Lower leg skin (tissue), 3 donors: ENCODE measurements at regions not wholly inside any gene's neighbourhood (a gene's known extent, or its start where the extent isn't known, plus 50 kb on each side); places are given as distances from the start of the nearest gene placed in this dataset.

Experiments used
- POLR2A ChIP-seq, 2 donors: fragments of 450-650 bp; IDR thresholded peaks; one replicate each; pipeline ENCODE4 v1.6.1; 2016 to 2017; ENCODE audit warnings: antibody characterized with exemption in 2 of 2, mild to moderate bottlenecking in 1 of 2, moderate library complexity in 1 of 2
- TF ChIP-seq, protein P1 (sequence below), 3 donors: fragments of 450-650 bp; IDR thresholded peaks; one replicate each; pipeline ENCODE4 v1.5.1; 2016; ENCODE audit warnings: antibody characterized with exemption in 3 of 3, mild to moderate bottlenecking in 3 of 3, moderate library complexity in 2 of 3

GRCh38 chr9:90073186-90073945 is 468.6 kb downstream of the GADD45G start:
- TF ChIP-seq POLR2A (IDR thresholded peaks at IDR 0.05), result no peak
- TF ChIP-seq, protein P1, sequence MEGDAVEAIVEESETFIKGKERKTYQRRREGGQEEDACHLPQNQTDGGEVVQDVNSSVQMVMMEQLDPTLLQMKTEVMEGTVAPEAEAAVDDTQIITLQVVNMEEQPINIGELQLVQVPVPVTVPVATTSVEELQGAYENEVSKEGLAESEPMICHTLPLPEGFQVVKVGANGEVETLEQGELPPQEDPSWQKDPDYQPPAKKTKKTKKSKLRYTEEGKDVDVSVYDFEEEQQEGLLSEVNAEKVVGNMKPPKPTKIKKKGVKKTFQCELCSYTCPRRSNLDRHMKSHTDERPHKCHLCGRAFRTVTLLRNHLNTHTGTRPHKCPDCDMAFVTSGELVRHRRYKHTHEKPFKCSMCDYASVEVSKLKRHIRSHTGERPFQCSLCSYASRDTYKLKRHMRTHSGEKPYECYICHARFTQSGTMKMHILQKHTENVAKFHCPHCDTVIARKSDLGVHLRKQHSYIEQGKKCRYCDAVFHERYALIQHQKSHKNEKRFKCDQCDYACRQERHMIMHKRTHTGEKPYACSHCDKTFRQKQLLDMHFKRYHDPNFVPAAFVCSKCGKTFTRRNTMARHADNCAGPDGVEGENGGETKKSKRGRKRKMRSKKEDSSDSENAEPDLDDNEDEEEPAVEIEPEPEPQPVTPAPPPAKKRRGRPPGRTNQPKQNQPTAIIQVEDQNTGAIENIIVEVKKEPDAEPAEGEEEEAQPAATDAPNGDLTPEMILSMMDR (IDR thresholded peaks at IDR 0.05), result no peak
